OCI-LY1 (cell line): ENCODE measurements at regions not wholly inside any gene's neighbourhood (a gene's known extent, or its start where the extent isn't known, plus 50 kb on each side); places are given as distances from the start of the nearest gene placed in this dataset.

Experiments
- H2AFZ ChIP-seq: fragments of 200-600 bp; sonication (generic), shearing (Covaris generic); 2 replicates; pipeline ENCODE4 v1.6.0; 2014; ENCODE audit warnings: antibody characterized with exemption, mild to moderate bottlenecking, low read length
- H3F3A ChIP-seq: fragments of 200-600 bp; sonication (generic), shearing (Covaris generic); 2 replicates; pipeline ENCODE4 v1.6.0; 2014; ENCODE audit warnings: mild to moderate bottlenecking, antibody characterized with exemption, low read length, moderate library complexity; ENCODE audit not compliant: insufficient read depth
- H3K27ac ChIP-seq: fragments of 200-600 bp; sonication (generic); 2 replicates; pipeline ENCODE4 v1.5.1; 2014; ENCODE audit warnings: low read length, mixed run types, mild to moderate bottlenecking, low read depth; ENCODE audit not compliant: poor library complexity, severe bottlenecking
- H3K27me3 ChIP-seq: fragments of 200-600 bp; sonication (generic); 2 replicates; pipeline ENCODE4 v1.6.0; 2014; ENCODE audit warnings: antibody characterized with exemption, mild to moderate bottlenecking, low read length, moderate library complexity; ENCODE audit not compliant: insufficient read depth
- H3K36me3 ChIP-seq: fragments of 200-600 bp; sonication (generic); 2 replicates; pipeline ENCODE4 v1.6.1; 2014; ENCODE audit warnings: mild to moderate bottlenecking, antibody characterized with exemption, low read length, moderate library complexity, mixed read lengths; ENCODE audit not compliant: insufficient read depth
- H3K4me1 ChIP-seq: fragments of 200-600 bp; sonication (generic); 2 replicates; pipeline ENCODE4 v1.5.1; 2014; ENCODE audit warnings: mild to moderate bottlenecking, low read length, moderate library complexity; ENCODE audit not compliant: insufficient read depth, severe bottlenecking
- H3K4me2 ChIP-seq: fragments of 200-600 bp; sonication (generic), shearing (Covaris generic); 2 replicates; pipeline ENCODE4 v1.6.1; 2014; ENCODE audit warnings: low read length
- H3K4me3 ChIP-seq: fragments of 200-600 bp; sonication (generic); 2 replicates; pipeline ENCODE4 v1.5.1; 2014; ENCODE audit warnings: low read length, low read depth, mild to moderate bottlenecking, mixed read lengths; ENCODE audit not compliant: poor library complexity, severe bottlenecking
- H3K79me2 ChIP-seq: fragments of 200-600 bp; shearing (Covaris generic); 2 replicates; pipeline ENCODE4 v1.6.1; 2016; ENCODE audit warnings: mixed run types, low read length, mixed read lengths; ENCODE audit not compliant: insufficient read depth
- H3K9ac ChIP-seq: fragments of 200-600 bp; sonication (generic), shearing (Covaris generic); 2 replicates; pipeline ENCODE4 v1.6.1; 2014; ENCODE audit warnings: mild to moderate bottlenecking, low read length, mixed read lengths
- H3K9me2 ChIP-seq: fragments of 200-600 bp; sonication (generic), shearing (Covaris generic); 2 replicates; pipeline ENCODE4 v1.6.1; 2014; ENCODE audit warnings: low read depth, mild to moderate bottlenecking, low read length, mixed read lengths
- H3K9me3 ChIP-seq: fragments of 200-600 bp; shearing (Covaris generic); 2 replicates; pipeline ENCODE4 v1.6.1; 2014; ENCODE audit warnings: low read length, mixed read lengths
- H4K20me1 ChIP-seq: fragments of 200-600 bp; sonication (generic), shearing (Covaris generic); 2 replicates; pipeline ENCODE4 v1.6.0; 2016; ENCODE audit warnings: mild to moderate bottlenecking, low read length; ENCODE audit not compliant: insufficient read depth
- EZH2 ChIP-seq: fragments of 200-600 bp; sonication (generic), shearing (Covaris generic); IDR thresholded peaks from 2 replicates; pipeline ENCODE4 v1.8.0; 2017; ENCODE audit warnings: borderline replicate concordance, mixed run types, mild to moderate bottlenecking, antibody characterized with exemption, low read length, moderate library complexity, mixed read lengths
- TF ChIP-seq, protein P1 (sequence below): fragments of 200-600 bp; sonication (generic), shearing (Covaris generic); IDR thresholded peaks from 2 replicates; pipeline ENCODE4 v1.5.1; 2017; ENCODE audit warnings: mild to moderate bottlenecking, antibody characterized with exemption, low read length, moderate library complexity, mixed read lengths

DNA sequence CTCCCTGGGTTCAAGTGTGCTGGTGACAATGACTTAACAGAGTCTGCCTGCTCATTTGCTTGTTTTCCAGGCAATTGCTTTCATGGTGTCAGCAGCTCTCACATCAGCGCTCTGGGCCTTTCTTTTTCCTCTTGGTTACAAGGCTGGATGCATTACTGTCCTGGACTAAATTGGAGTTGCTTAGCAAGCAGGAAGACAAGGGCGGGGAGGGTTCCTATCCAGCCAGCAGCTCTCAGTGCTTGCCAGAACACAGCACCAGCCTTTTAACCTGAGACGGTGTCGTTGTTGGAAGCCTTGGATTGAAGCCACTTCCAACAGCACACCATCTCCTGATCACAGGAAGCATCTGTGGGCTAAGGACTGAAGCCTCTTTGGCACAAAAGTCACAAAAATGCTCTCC is 606.9 kb downstream of the CDH26 start:
- H3K4me3 ChIP-seq, result no peak overlapping the region
- no peak for TF ChIP-seq EZH2
- TF ChIP-seq, protein P1, sequence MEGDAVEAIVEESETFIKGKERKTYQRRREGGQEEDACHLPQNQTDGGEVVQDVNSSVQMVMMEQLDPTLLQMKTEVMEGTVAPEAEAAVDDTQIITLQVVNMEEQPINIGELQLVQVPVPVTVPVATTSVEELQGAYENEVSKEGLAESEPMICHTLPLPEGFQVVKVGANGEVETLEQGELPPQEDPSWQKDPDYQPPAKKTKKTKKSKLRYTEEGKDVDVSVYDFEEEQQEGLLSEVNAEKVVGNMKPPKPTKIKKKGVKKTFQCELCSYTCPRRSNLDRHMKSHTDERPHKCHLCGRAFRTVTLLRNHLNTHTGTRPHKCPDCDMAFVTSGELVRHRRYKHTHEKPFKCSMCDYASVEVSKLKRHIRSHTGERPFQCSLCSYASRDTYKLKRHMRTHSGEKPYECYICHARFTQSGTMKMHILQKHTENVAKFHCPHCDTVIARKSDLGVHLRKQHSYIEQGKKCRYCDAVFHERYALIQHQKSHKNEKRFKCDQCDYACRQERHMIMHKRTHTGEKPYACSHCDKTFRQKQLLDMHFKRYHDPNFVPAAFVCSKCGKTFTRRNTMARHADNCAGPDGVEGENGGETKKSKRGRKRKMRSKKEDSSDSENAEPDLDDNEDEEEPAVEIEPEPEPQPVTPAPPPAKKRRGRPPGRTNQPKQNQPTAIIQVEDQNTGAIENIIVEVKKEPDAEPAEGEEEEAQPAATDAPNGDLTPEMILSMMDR, result no peak
- H3K36me3 ChIP-seq, result no peaks in the 10 kb centered on the region

DNA sequence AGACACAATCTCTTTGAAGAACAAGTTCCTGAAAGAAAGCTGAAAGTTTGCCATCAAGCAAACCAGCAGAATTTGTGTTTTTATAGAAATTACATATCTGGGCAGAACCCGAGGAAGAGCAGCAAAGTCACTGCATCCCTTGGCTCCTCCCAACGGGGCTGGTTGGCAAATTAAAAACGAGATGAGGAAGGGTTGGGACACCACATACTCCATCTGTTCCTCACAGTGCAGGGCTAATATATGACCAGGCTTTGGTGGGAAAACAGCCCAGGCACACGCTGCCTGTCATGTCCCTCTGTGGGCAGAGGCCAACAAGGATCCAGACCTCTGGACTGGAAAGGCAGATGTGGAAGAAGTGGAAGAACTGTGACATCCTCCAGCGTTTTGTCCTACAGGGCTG is 607.3 kb downstream of the CDH26 start:
- no peaks in the 10 kb centered on the region for H3K9me2 ChIP-seq
- no peaks in the 10 kb centered on the region for H3K79me2 ChIP-seq
- H3K27me3 ChIP-seq, result no peaks in the 10 kb centered on the region
- H3K9me3 ChIP-seq, result no peaks in the 10 kb centered on the region
- no peak overlapping the region for H3K4me2 ChIP-seq
- H3F3A ChIP-seq, result no peaks in the 10 kb centered on the region
- no peak overlapping the region for H3K4me3 ChIP-seq
- H3K27ac ChIP-seq, result no peak overlapping the region
- H3K36me3 ChIP-seq, result no peaks in the 10 kb centered on the region
- TF ChIP-seq, protein P1, result no peak
- no peak for TF ChIP-seq EZH2
- H3K4me1 ChIP-seq, result no peaks in the 10 kb centered on the region
- H2AFZ ChIP-seq, result no peak overlapping the region
- H4K20me1 ChIP-seq, result no peaks in the 10 kb centered on the region
- H3K9ac ChIP-seq, result no peak overlapping the region

More for the DNA sequence above, 606.9 kb downstream of the CDH26 start:
- Histone ChIP-seq H2AFZ (no peak overlapping the region), H3K9me3 (no peaks in the 10 kb centered on the region), H3K9me2 (no peaks in the 10 kb centered on the region), H3K79me2 (no peaks in the 10 kb centered on the region), H3F3A (no peaks in the 10 kb centered on the region), H3K9ac (no peak overlapping the region), H3K4me1 (no peaks in the 10 kb centered on the region), H3K4me2 (no peak overlapping the region), H4K20me1 (no peaks in the 10 kb centered on the region), H3K27ac (no peak overlapping the region), H3K27me3 (no peaks in the 10 kb centered on the region)

DNA sequence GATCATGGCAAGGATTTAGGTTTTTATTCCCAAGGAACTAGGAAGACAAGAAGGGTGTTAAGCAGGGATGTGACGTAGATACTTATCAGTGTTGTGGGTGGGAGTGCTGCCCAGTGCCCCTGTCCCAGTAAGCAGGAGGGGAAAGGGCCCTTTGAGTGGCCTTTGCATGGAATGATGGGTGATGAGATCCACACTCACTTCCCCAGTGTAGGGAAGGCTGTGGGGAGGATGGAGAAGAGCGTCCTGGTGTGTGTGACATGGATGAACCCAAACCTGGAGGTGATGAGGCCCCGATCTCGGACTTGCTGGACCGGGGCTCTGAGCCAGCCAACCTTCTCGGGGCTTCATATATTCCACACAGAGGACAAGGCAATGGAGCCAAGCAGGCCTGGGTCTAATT is 610.9 kb downstream of the CDH26 start:
- Histone ChIP-seq H3F3A (no peaks in the 10 kb centered on the region), H3K36me3 (no peaks in the 10 kb centered on the region), H3K4me1 (no peaks in the 10 kb centered on the region), H3K9me2 (no peaks in the 10 kb centered on the region), H3K27me3 (no peaks in the 10 kb centered on the region), H3K9me3 (no peaks in the 10 kb centered on the region), H4K20me1 (no peaks in the 10 kb centered on the region), H2AFZ (no peak overlapping the region), H3K4me2 (no peak overlapping the region), H3K79me2 (no peaks in the 10 kb centered on the region), H3K9ac (no peak overlapping the region), H3K4me3 (no peak overlapping the region), H3K27ac (no peak overlapping the region)
- TF ChIP-seq, protein P1, result no peak
- no peak for TF ChIP-seq EZH2
